K562 (cell line): ENCODE measurements at regions not wholly inside any gene's neighbourhood (a gene's known extent, or its start where the extent isn't known, plus 50 kb on each side); places are given as distances from the start of the nearest gene placed in this dataset.

Experiments used
- ATAC-seq: fragments of 200-7000 bp; cut with Tn5 transposase; 3 replicates; pipeline ENCODE4 v1.9.1; 2020; ENCODE audit warnings: moderate library complexity
- BruUV-seq: library from RNA; stranded (reverse); fragments of 400-500 nt; replicated peaks from 2 replicates; lab custom pipeline; 2021; lab: Mats Ljungman, UMichigan
- CTCF ChIA-PET: fragments of 300-600 bp; formaldehyde crosslinking; extraction: SDS; loops from one replicate; lab custom pipeline; 2021; ENCODE audit warnings: low intra/inter-chr PET ratio; lab: Yijun Ruan, JAX
- POLR2A ChIA-PET: fragments of 300-600, 350-650 bp; sonication (Branson Sonifier 250); formaldehyde crosslinking; extraction: SDS; loops from one replicate; lab custom pipeline; 2021; ENCODE audit warnings: antibody characterized with exemption, inconsistent platforms; lab: Yijun Ruan, JAX
- DNase-seq, 4 experiments: peaks; one replicate each; pipeline versions ENCODE4 v3.0.0 to v3.0.0-alpha.2; 2011 to 2018; ENCODE audit warnings: low spot score in 3 of 4, mixed read lengths in 3 of 4; ENCODE audit errors: extremely low read depth in 1 of 4
- FAIRE-seq: peaks from 2 replicates; lab custom pipeline; 2011; peaks lifted over from hg19 to GRCh38; lab: Jason Lieb, UNC
- H2AFZ ChIP-seq: 2 replicates; pipeline ENCODE4 v1.6.0; 2011; ENCODE audit warnings: low read depth, low read length, control low read depth, inconsistent platforms
- H3K27ac ChIP-seq: fragments of 200-600 bp; 3 replicates; pipeline ENCODE4 v1.8.0; 2011; ENCODE audit warnings: low read depth, mild to moderate bottlenecking, control low read depth, inconsistent platforms, low read length, moderate library complexity, mixed read lengths; ENCODE audit errors: extremely low read depth
- H3K27me3 ChIP-seq, 2 experiments: fragments of 300-600 bp in 1 of 2; 2 replicates in 1 of 2; 3 replicates in 1 of 2; pipeline versions ENCODE4 v1.6.0 to v1.8.0; 2011; ENCODE audit warnings: inconsistent platforms in 2 of 2, low read length in 2 of 2, mild to moderate bottlenecking in 1 of 2, mixed read lengths in 1 of 2, moderate library complexity in 1 of 2; ENCODE audit not compliant: control insufficient read depth in 2 of 2, insufficient read depth in 2 of 2
- H3K36me3 ChIP-seq: fragments of 300-600 bp; 3 replicates; pipeline ENCODE4 v1.8.0; 2011; ENCODE audit warnings: mild to moderate bottlenecking, low read length, inconsistent platforms; ENCODE audit not compliant: control insufficient read depth, insufficient read depth
- H3K4me1 ChIP-seq, 2 experiments: fragments of 200-600 bp in 1 of 2; replicated peaks in 1 of 2; 2 replicates in 1 of 2; 3 replicates in 1 of 2; pipeline versions ENCODE4 v1.5.1 to v1.8.0; 2011; ENCODE audit warnings: inconsistent platforms in 2 of 2, low read length in 2 of 2, mild to moderate bottlenecking in 1 of 2, mixed read lengths in 1 of 2, moderate library complexity in 1 of 2; ENCODE audit not compliant: control insufficient read depth in 2 of 2, insufficient read depth in 2 of 2
- H3K4me2 ChIP-seq: 2 replicates; pipeline ENCODE4 v1.6.1; 2011; ENCODE audit warnings: low read length, control low read depth, inconsistent platforms, mixed read lengths; ENCODE audit not compliant: insufficient read depth
- H3K4me3 ChIP-seq: fragments of 200-600 bp; sonication (generic), shearing (Covaris generic); 2 replicates; pipeline ENCODE4 v1.5.1; 2016; ENCODE audit warnings: control low read depth, inconsistent platforms
- H3K79me2 ChIP-seq: fragments of 200-600 bp; 3 replicates; pipeline ENCODE4 v1.8.0; 2011; ENCODE audit warnings: low read length, inconsistent platforms; ENCODE audit not compliant: control insufficient read depth, insufficient read depth
- H3K9ac ChIP-seq, 2 experiments: 2 replicates each; pipeline versions ENCODE4 v1.6.0 to v1.6.1; 2011; ENCODE audit warnings: low read depth in 2 of 2, low read length in 2 of 2, control low read depth in 1 of 2, inconsistent platforms in 1 of 2, mild to moderate bottlenecking in 1 of 2, mixed read lengths in 1 of 2; ENCODE audit not compliant: insufficient read depth in 1 of 2
- H3K9me1 ChIP-seq: one replicate; pipeline ENCODE4 v1.6.0; 2011; ENCODE audit warnings: inconsistent platforms, mild to moderate bottlenecking, low read length, moderate library complexity; ENCODE audit not compliant: control insufficient read depth, insufficient read depth
- H3K9me3 ChIP-seq: replicated peaks from 2 replicates; pipeline ENCODE4 v1.5.1; 2011; ENCODE audit warnings: low read depth, low read length, inconsistent platforms; ENCODE audit not compliant: control insufficient read depth, insufficient read depth
- H4K20me1 ChIP-seq: replicated peaks from 2 replicates; pipeline ENCODE4 v1.6.1; 2011; ENCODE audit warnings: low read length, inconsistent platforms, mixed read lengths; ENCODE audit not compliant: control insufficient read depth, insufficient read depth
- BACH1 ChIP-seq: fragments of 200-800 bp; sonication (Bioruptor generic); IDR thresholded peaks from 2 replicates; pipeline ENCODE4 v1.6.1; 2016; ENCODE audit warnings: missing genetic modification characterization, missing compliant biosample characterization
- HDAC8 ChIP-seq: fragments of 450-650 bp; IDR thresholded peaks from 2 replicates; pipeline ENCODE4 v1.6.1; 2016; ENCODE audit warnings: mild to moderate bottlenecking, missing genetic modification characterization, moderate library complexity, missing compliant biosample characterization
- KLF16 ChIP-seq: IDR thresholded peaks from 2 replicates; pipeline ENCODE4 v1.6.1; 2016; ENCODE audit warnings: antibody characterized with exemption
- LARP7 ChIP-seq: fragments of 450-650 bp; IDR thresholded peaks from 2 replicates; pipeline ENCODE4 v1.6.1; 2016
- MBD2 ChIP-seq: sonication (generic); IDR thresholded peaks from 2 replicates; pipeline ENCODE4 v1.6.1; 2016; ENCODE audit warnings: low read depth, borderline replicate concordance
- NR3C1 ChIP-seq: sonication (generic); formaldehyde crosslinking; IDR thresholded peaks from 2 replicates; pipeline ENCODE4 v1.8.1; 2022; ENCODE audit warnings: missing genetic modification reagents
- OTX1 ChIP-seq: fragments of 450-650 bp; formaldehyde crosslinking; IDR thresholded peaks from 2 replicates; pipeline ENCODE4 v1.4.0; 2022; ENCODE audit warnings: mild to moderate bottlenecking
- PHB2 ChIP-seq: fragments of 450-650 bp; IDR thresholded peaks from 2 replicates; pipeline ENCODE4 v1.6.1; 2017; ENCODE audit warnings: low read depth
- PHF8 ChIP-seq: fragments of 200-600 bp; sonication (generic); IDR thresholded peaks from 2 replicates; pipeline ENCODE4 v1.6.1; 2012; ENCODE audit warnings: mixed run types, mild to moderate bottlenecking, inconsistent platforms, low read length, moderate library complexity, borderline replicate concordance
- RBBP5 ChIP-seq: fragments of 200-600 bp; sonication (generic); IDR thresholded peaks from 2 replicates; pipeline ENCODE4 v1.6.1; 2012; ENCODE audit warnings: borderline replicate concordance, mild to moderate bottlenecking, low read length, control low read depth, inconsistent platforms; ENCODE audit not compliant: insufficient read depth, poor library complexity, severe bottlenecking
- RBM34 ChIP-seq: fragments of 200-400 bp; formaldehyde crosslinking; IDR thresholded peaks from 2 replicates; pipeline ENCODE4 v1.6.1; 2018; ENCODE audit warnings: low read length, borderline replicate concordance; ENCODE audit not compliant: insufficient read depth
- RNF2 ChIP-seq: sonication (generic); IDR thresholded peaks from 2 replicates; pipeline ENCODE4 v1.6.1; 2016
- SUPT5H ChIP-seq: fragments of 450-650 bp; IDR thresholded peaks from 2 replicates; pipeline ENCODE4 v1.6.1; 2016
- XRCC5 ChIP-seq: fragments of 200-400 bp; formaldehyde crosslinking; IDR thresholded peaks from 2 replicates; pipeline ENCODE4 v1.6.1; 2017; ENCODE audit warnings: low read depth, mild to moderate bottlenecking, low read length
- ZNF561 ChIP-seq: fragments of 450-650 bp; formaldehyde crosslinking; conservative IDR thresholded peaks from 2 replicates; pipeline ENCODE4 v1.4.0; 2020; ENCODE audit warnings: mild to moderate bottlenecking, moderate library complexity
- WGBS: fragments of 100-300 bp; shearing (Covaris generic); methylation state at CpG from one replicate; pipeline ENCODE4 v1.1.6; 2016; ENCODE audit warnings: low coverage, mixed read lengths; ENCODE audit not compliant: insufficient coverage; ENCODE audit errors: missing lambda C conversion rate; 5-methylcytosine and 5-hydroxymethylcytosine counted together
- in situ Hi-C: fragments of 300-500 bp; cut with MboI; formaldehyde crosslinking; loops from 4 replicates; pipeline ENCODE4 v1.15.0; 2018; ENCODE audit warnings: inconsistent platforms, mixed read lengths
- intact Hi-C: fragments of 100-400 bp; cut with micrococcal nuclease; formaldehyde crosslinking; loops from 2 replicates; pipeline ENCODE4 v1.14.2; 2022
- TF ChIP-seq, protein P1 (sequence below): fragments of 450-650 bp; formaldehyde crosslinking; IDR thresholded peaks from 2 replicates; pipeline ENCODE4 v1.4.0; 2022; ENCODE audit warnings: missing genetic modification characterization
- TF ChIP-seq, protein P2 (sequence below): sonication (generic); formaldehyde crosslinking; IDR thresholded peaks from 2 replicates; pipeline ENCODE4 v1.8.0; 2022; ENCODE audit warnings: missing genetic modification reagents, mild to moderate bottlenecking, moderate library complexity, borderline replicate concordance

DNA sequence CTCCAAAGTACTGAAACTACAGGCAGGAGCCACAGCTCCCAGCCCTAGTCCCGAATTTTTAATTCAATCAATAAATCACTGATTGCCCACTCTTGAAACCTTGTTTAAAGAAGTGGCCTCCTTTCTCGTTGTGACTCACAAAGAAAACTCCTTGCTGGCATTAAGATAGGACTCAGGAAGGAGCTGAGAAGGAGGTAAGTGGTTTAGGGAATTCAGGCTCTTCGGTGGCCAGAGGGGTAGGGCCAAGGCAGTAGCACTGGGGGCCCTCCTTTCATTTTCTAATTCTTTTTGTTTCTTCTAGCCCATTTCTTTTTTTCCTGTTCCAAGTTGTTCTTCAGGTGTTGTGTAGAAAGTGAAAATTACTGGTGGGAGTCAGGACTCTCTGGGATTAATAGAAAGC lies 86.2 kb upstream of the OR9Q1 start (continued):
- TF ChIP-seq, protein P1, sequence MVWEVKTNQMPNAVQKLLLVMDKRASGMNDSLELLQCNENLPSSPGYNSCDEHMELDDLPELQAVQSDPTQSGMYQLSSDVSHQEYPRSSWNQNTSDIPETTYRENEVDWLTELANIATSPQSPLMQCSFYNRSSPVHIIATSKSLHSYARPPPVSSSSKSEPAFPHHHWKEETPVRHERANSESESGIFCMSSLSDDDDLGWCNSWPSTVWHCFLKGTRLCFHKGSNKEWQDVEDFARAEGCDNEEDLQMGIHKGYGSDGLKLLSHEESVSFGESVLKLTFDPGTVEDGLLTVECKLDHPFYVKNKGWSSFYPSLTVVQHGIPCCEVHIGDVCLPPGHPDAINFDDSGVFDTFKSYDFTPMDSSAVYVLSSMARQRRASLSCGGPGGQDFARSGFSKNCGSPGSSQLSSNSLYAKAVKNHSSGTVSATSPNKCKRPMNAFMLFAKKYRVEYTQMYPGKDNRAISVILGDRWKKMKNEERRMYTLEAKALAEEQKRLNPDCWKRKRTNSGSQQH (CRISPR knock-in tag), result no peak
- TF ChIP-seq PHB2, result no peak
- TF ChIP-seq, protein P2, sequence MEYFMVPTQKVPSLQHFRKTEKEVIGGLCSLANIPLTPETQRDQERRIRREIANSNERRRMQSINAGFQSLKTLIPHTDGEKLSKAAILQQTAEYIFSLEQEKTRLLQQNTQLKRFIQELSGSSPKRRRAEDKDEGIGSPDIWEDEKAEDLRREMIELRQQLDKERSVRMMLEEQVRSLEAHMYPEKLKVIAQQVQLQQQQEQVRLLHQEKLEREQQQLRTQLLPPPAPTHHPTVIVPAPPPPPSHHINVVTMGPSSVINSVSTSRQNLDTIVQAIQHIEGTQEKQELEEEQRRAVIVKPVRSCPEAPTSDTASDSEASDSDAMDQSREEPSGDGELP (CRISPR knock-in tag), result no peak
- TF ChIP-seq ZNF561 (CRISPR knock-in tag), result no peak
- no peak for TF ChIP-seq OTX1
- TF ChIP-seq BACH1 (tag), result no peak
- TF ChIP-seq MBD2, result no peak
- TF ChIP-seq LARP7, result no peak
- TF ChIP-seq KLF16, result no peak
- TF ChIP-seq PHF8, result no peak

DNA sequence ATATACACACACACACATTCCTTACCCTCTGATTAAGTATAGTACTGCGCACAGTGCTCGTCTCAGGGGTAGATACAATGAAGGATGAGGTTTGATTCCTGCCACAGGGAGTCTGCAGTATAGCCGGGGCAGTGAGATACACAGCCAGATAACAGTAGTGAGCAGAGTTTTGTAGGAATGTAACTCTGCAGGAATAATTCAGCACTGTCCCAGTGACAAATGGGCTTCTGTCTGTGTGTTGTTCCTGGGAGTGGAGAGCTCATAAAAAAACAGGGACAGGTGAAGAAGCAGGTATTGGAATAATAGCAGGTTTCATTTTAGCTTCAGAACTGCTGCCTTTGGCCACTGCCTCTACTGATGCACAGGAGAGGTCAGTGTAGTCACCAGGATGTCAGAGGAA lies 85.3 kb upstream of the OR9Q1 start:
- in situ Hi-C loops (no loop called here), intact Hi-C loops (no loop called here)
- ATAC-seq, result no peak
- no peak for DNase-seq
- no peak overlapping the region for H3K4me2 ChIP-seq
- H3K4me3 ChIP-seq, result no peak overlapping the region
- 2% methylated on average over 3 of the region's 3 CpGs for WGBS
- no peak overlapping the region for H3K27ac ChIP-seq
- no peaks in the 10 kb centered on the region for H3K36me3 ChIP-seq
- ChIA-PET POLR2A (interaction anchor here (1.3 kb wide), 1 partner anchor 11 kb away, joined by 3 read pairs; no protein-coding TSS in a partner anchor), CTCF (no interaction called here)
- FAIRE-seq, result no peak
- H3K79me2 ChIP-seq, result no peaks in the 10 kb centered on the region
- H3K9me1 ChIP-seq, result no peaks in the 10 kb centered on the region
- H3K9ac ChIP-seq, result no peak overlapping the region
- H3K9me3 ChIP-seq, result no peaks in the 10 kb centered on the region
- no peaks in the 10 kb centered on the region for H3K4me1 ChIP-seq
- H3K27me3 ChIP-seq, result peaks cover 12 to 17% of the 10 kb centered on the region in 2 experiments; a peak in 3 of 5 replicates
- no peak for TF ChIP-seq RNF2
- no peak for TF ChIP-seq SUPT5H
- no peak for TF ChIP-seq NR3C1
- no peak for TF ChIP-seq XRCC5
- TF ChIP-seq RBBP5, result no peak
- TF ChIP-seq HDAC8, result no peak
- TF ChIP-seq RBM34, result no peak
- BruUV-seq, result no TSS peak
- H4K20me1 ChIP-seq, result 0 out of 2 replicates have a peak, but pooled peaks cover 3% of the 10 kb centered on the region
- H2AFZ ChIP-seq, result no peak overlapping the region
